IPS DF 6.9 (cell line): ENCODE measurements at regions not wholly inside any gene's neighbourhood (a gene's known extent, or its start where the extent isn't known, plus 50 kb on each side); places are given as distances from the start of the nearest gene placed in this dataset.

ENCODE experiments used
- DNase-seq: peaks from one replicate; pipeline ENCODE4 v3.0.0-alpha.2; 2013; ENCODE audit warnings: low read depth, low spot score
- H3K27ac ChIP-seq: one replicate; pipeline ENCODE4 v1.5.1; 2013; ENCODE audit warnings: low read length, control low read depth
- H3K27me3 ChIP-seq: 2 replicates; pipeline ENCODE4 v1.6.1; 2013; ENCODE audit warnings: mild to moderate bottlenecking, low read length; ENCODE audit not compliant: control insufficient read depth, insufficient read depth
- H3K36me3 ChIP-seq: 2 replicates; pipeline ENCODE4 v1.6.1; 2013; ENCODE audit warnings: low read length; ENCODE audit not compliant: control insufficient read depth, insufficient read depth
- H3K4me1 ChIP-seq: 2 replicates; pipeline ENCODE4 v1.6.1; 2013; ENCODE audit warnings: low read length; ENCODE audit not compliant: control insufficient read depth, insufficient read depth
- H3K4me3 ChIP-seq: 2 replicates; pipeline ENCODE4 v1.5.1; 2013; ENCODE audit warnings: mild to moderate bottlenecking, low read length
- H3K9me3 ChIP-seq: 2 replicates; pipeline ENCODE4 v1.6.1; 2013; ENCODE audit warnings: low read length, inconsistent platforms; ENCODE audit not compliant: control insufficient read depth, insufficient read depth
- WGBS: extraction: QIAGEN DNeasy Blood & Tissue Kit; methylation state at CpG from one replicate; pipeline ENCODE4 v1.1.7; 2013; ENCODE audit warnings: mixed read lengths, missing lambda C conversion rate; ENCODE audit not compliant: insufficient read length, insufficient coverage; 5-methylcytosine and 5-hydroxymethylcytosine counted together

DNA sequence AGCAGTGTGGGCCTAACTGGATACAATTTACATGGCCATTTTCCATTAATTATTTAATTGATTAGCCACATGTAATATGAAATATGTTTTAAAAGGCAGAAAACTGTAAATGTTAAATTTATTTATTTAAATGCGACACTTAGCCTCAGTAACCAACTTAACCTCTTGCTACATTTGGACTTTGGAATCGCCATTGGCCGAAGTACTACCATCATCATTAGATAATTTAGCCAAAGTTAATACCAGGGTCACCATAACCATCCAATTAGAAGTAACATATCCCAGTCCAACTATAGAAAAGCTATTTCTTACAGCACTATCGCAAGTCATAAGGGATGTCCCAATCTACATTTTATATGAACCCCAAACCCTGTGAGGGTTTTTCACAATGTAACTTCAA lies 558.6 kb upstream of the IGFBP3 start:
- no CpG with 5 or more reads among the region's 4 CpGs for WGBS
- Histone ChIP-seq H3K4me3 (no peak overlapping the region), H3K9me3 (no peaks in the 10 kb centered on the region), H3K27me3 (no peaks in the 10 kb centered on the region), H3K27ac (no peak overlapping the region), H3K4me1 (no peaks in the 10 kb centered on the region), H3K36me3 (no peaks in the 10 kb centered on the region)
- no peak for DNase-seq

DNA sequence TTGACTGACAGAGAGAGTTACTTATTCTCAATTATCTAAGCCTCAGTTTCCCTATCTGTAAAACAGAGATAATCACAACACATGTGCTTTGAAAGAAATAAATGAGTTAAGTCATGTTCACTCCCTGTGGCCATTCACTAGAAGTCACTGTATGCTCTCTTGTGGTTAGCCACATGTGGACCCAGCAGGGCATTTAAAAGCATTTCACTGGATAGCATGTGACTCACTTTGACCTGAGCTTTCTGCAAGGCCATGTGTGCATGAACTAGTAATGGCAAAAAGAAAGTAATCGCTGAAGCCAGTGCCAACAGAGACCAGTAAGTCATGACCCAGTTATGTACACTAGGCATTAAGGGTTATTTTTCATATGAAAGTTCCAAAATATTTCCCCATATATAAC lies 557.0 kb upstream of the IGFBP3 start:
- Histone ChIP-seq H3K9me3 (no peaks in the 10 kb centered on the region), H3K36me3 (no peaks in the 10 kb centered on the region), H3K4me1 (no peaks in the 10 kb centered on the region), H3K4me3 (no peak overlapping the region), H3K27ac (no peak overlapping the region), H3K27me3 (no peaks in the 10 kb centered on the region)
- WGBS, result no CpG with 5 or more reads among the region's 1 CpG
- no peak for DNase-seq

DNA sequence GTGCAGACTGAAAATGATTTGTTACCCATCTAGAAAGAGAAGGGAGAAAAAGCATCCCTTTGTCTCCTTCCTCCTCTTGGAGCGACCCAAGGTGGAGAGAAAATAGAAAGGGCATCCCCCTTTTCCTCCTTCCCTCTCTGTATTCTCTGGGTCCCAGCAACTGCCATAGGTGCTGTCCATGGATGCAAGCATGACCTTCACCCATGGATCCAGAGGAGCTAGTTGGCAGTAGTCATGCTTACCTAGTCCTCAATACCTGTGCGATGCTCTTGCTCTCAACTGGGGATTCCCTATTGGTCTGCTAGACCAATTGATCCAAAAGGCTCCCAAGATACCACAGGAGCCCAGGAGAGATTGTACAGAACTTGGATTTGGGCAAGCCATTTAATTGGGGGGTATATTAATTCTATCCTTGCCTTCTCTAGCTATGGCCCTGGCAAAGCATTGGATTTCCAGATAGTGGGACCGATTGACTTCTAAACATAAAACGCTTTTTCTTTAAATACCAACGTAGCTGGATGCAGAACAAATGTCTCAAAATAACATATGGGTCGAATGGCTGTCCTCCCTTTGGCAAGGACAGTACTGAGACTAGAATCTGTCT lies 547.8 kb upstream of the IGFBP3 start:
- DNase-seq, result no peak
- Histone ChIP-seq H3K36me3 (no peaks in the 10 kb centered on the region), H3K27me3 (no peaks in the 10 kb centered on the region), H3K4me1 (no peaks in the 10 kb centered on the region), H3K27ac (no peak overlapping the region), H3K9me3 (peaks cover 9% of the 10 kb centered on the region), H3K4me3 (no peak overlapping the region)
- no CpG with 5 or more reads among the region's 6 CpGs for WGBS

DNA sequence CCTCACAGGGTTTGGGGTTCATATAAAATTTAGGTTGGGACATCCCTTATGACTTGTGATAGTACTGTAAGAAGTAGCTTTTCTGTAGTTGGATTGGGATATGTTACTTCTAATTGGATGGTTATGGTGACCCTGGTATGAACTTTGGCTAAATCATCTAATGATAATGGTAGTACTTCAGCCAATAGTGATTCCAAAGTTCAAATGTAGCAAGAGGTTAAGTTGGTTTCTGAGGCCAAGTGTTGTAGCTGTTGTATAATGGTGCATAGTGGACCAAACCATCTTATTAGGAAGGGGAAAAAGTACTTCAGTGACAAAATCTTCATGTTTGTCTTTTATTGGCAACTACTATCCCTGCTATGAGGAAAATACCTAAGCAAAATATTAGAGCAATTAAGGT lies 542.1 kb upstream of the IGFBP3 start:
- Histone ChIP-seq H3K36me3 (no peaks in the 10 kb centered on the region), H3K27me3 (no peaks in the 10 kb centered on the region), H3K4me1 (no peaks in the 10 kb centered on the region), H3K4me3 (no peak overlapping the region), H3K9me3 (peaks cover 7% of the 10 kb centered on the region), H3K27ac (no peak overlapping the region)
- no peak for DNase-seq

DNA sequence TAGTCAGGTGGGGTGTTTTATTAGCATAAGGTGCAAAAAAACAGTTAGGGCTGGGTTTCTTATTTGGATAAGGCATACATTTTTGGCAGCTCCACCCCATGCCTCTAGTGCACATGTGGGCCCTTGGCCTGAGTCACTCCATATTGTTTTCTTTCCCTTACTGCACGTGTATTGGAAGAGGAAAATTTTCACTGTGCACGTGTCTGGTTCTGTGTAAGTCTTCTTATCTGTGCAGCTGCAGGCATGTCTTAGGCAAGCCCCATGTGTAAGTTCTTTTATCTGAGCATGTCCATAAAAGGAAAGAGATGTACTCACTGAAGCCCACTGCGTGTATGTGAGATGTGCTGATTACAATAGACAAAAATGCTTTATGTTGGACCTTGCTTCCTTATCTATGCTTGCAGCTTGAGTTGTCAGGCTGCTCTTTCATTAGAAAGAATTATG lies 540.3 kb upstream of the IGFBP3 start:
- Histone ChIP-seq H3K4me1 (no peaks in the 10 kb centered on the region), H3K36me3 (no peaks in the 10 kb centered on the region), H3K27ac (no peak overlapping the region), H3K9me3 (peaks cover 1% of the 10 kb centered on the region; the same call in 1 of the 2 replicates), H3K4me3 (no peak overlapping the region), H3K27me3 (no peaks in the 10 kb centered on the region)
- no CpG with 5 or more reads among the region's 3 CpGs for WGBS
- DNase-seq, result no peak

DNA sequence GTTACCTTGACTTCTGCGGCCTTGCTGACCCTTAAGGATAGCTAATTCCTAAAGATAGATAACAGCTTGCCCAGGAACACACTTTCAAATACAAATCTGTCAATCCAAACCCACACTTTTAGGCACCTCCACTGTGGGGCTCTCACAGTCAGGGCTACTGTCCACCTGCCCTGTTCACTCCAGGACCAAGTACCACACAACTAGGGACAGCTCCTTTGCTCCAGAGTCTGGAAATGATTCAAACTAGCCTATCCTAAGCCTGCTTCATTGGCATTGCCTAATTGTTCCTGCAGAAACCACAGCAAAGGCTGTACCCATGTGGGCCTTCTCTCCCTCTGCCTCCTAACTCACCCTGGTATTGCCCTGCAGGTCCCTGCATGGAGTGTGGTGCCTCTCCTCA lies 538.9 kb upstream of the IGFBP3 start:
- no peaks in the 10 kb centered on the region for H3K36me3 ChIP-seq
- H3K4me3 ChIP-seq, result no peak overlapping the region
- H3K4me1 ChIP-seq, result no peaks in the 10 kb centered on the region
- no CpG with 5 or more reads among the region's 1 CpG for WGBS
- no peak overlapping the region for H3K27ac ChIP-seq
- no peak for DNase-seq
- no peaks in the 10 kb centered on the region; the same call in 1 of the 2 replicates for H3K9me3 ChIP-seq
- H3K27me3 ChIP-seq, result no peaks in the 10 kb centered on the region

DNA sequence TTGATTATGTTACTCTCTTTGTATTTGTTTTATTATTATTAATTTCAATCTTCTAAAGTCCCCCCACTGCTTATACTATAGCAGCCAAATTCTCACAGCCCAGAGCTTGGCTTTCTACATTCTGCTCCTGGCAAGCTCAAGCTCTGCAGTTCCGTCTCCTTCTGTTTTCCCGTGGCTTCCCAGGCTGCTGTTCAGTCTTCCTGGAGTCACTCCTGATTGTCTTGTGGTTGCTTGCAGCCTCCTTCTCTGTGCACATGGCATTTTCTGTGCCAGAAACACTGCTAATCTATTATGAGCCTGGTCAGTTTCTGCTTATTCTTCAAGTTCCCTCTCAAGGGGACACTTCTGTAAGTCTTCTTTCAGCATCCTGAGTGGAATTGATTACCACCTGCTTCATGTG lies 533.7 kb upstream of the IGFBP3 start:
- Histone ChIP-seq H3K27me3 (no peaks in the 10 kb centered on the region), H3K27ac (no peak overlapping the region), H3K36me3 (no peaks in the 10 kb centered on the region), H3K4me3 (no peak overlapping the region), H3K9me3 (no peaks in the 10 kb centered on the region), H3K4me1 (no peaks in the 10 kb centered on the region)
- DNase-seq, result no peak
- WGBS, result no CpG with 5 or more reads among the region's 2 CpGs

DNA sequence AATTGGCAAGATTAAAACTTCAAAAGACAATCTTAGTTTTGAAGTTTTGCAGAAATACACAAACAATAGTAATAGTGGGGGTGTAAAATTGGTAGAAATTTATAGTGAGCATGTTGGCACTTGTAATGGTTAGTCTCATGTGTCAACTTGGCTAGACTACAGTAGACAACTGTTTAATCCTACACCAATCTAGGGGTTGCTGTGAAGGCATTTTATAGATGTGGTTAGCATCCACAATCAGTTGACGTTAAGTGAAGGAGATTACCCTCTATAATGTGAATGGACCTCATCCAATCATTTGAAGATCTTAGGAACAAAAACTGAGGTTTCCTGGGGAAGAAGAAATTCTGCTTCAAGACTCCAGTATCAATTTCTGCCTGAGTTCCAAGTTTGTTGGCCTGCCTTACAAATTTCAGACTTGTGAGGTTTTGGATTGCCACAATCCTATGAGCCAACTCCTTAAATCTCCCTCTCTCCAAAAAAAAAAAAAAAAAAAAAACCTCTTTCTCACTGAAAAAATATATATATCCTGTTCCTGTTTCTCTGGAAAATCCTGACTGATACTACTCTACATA lies 531.6 kb upstream of the IGFBP3 start:
- H3K4me1 ChIP-seq, result no peaks in the 10 kb centered on the region
- no peaks in the 10 kb centered on the region for H3K9me3 ChIP-seq
- no peak overlapping the region for H3K4me3 ChIP-seq
- no peaks in the 10 kb centered on the region for H3K27me3 ChIP-seq
- H3K27ac ChIP-seq, result no peak overlapping the region
- WGBS, result no CpG with 5 or more reads among the region's 1 CpG
- no peak for DNase-seq
- no peaks in the 10 kb centered on the region for H3K36me3 ChIP-seq

DNA sequence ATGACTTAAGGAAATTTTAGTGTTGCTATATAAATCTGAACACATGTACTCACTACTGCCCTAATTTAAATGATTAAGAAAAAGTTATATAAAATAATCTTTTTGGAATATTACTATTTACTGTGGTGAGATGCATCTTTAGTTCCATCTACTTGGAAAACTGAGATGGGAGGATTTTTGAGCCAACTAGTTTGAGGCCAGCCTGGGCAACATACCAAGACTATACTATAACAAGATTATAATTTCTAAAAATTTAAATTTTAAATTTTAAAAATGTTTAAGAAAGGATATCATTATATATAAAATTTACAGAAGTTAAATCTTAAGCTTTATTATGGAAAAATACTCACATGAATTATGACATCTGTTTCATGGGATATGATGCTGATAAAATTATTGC lies 530.8 kb upstream of the IGFBP3 start:
- no peaks in the 10 kb centered on the region for H3K9me3 ChIP-seq
- H3K36me3 ChIP-seq, result no peaks in the 10 kb centered on the region
- H3K27me3 ChIP-seq, result no peaks in the 10 kb centered on the region
- no peak overlapping the region for H3K27ac ChIP-seq
- H3K4me1 ChIP-seq, result no peaks in the 10 kb centered on the region
- no peak overlapping the region for H3K4me3 ChIP-seq
- no peak for DNase-seq

DNA sequence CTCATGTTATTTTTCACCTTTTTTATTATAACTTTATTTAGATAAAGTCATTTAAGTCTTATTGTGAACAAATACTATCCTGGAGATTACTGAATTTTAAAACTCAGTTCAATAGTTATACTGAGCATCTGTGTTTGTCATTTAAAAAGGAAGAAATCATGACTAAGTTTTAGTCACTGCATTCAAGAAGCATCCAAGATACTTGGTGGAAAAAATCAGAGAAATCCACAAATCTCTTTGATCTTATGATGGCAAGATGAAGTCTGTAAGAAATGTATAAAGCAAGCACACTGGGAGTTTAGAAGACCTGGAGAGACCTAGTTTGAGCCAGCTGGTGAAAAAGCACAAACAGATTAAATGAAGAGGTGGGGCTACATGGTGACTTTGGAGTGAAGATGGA lies 529.8 kb upstream of the IGFBP3 start:
- Histone ChIP-seq H3K9me3 (no peaks in the 10 kb centered on the region), H3K36me3 (no peaks in the 10 kb centered on the region)

DNA sequence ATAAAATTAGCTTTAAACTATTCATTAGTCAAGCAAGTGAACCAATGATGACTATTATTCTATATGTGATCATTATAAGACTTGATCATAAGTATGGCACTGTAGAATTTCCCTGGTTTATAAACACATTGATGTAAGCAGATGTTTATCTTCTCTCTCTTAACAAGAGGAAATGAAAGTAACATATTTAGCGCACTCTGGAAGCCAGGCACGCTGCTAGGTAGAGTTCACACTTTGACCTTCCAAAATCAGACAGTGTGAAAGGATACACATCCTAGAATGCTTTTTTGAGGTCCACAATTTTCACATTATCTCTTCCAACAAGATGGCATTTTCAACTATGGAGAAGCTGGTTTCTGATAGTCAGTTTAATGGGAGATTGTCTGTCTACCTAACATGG lies 529.4 kb upstream of the IGFBP3 start:
- Histone ChIP-seq H3K36me3 (no peaks in the 10 kb centered on the region), H3K4me1 (no peaks in the 10 kb centered on the region), H3K27ac (no peak overlapping the region), H3K4me3 (no peak overlapping the region), H3K9me3 (no peaks in the 10 kb centered on the region), H3K27me3 (no peaks in the 10 kb centered on the region)
- no peak for DNase-seq
- no CpG with 5 or more reads among the region's 2 CpGs for WGBS

More for the DNA sequence above, 529.8 kb upstream of the IGFBP3 start:
- H3K4me1 ChIP-seq, result no peaks in the 10 kb centered on the region
- H3K27ac ChIP-seq, result no peak overlapping the region
- no peak for DNase-seq
- no peaks in the 10 kb centered on the region for H3K27me3 ChIP-seq
- H3K4me3 ChIP-seq, result no peak overlapping the region
